Stimulated activated CD4-positive, alpha-beta T cell treated with anti-CD3 and anti-CD28 coated beads, Interleukin-2, amount 100 ng/mL, for 24 hours (primary cell): ENCODE measurements at regions not wholly inside any gene's neighbourhood (a gene's known extent, or its start where the extent isn't known, plus 50 kb on each side); places are given as distances from the start of the nearest gene placed in this dataset.

ENCODE experiments used
- DNase-seq, 2 donors: peaks; one replicate each; pipeline ENCODE4 v3.0.0-alpha.2; 2020

DNA sequence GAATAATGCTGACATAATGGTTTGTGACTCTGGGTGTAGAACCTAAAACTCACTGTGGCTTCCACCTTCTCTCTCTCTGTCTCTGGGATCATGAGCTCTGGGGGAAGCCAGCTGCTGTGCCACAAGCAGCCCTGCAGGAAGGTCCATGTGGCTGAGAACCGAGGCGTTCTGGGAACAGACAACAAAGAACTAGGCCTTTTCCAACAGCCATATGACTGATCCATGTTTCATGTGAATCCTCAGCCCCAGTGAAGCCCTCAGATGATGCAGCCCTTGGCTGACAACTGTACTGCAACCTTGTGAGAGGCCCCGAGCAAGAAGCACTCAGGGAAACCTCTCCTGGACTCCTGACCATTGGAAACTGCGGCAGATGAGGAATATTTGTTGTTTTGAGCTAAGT, 56.6 kb downstream of the HLA-G start:
- no peak for DNase-seq

DNA sequence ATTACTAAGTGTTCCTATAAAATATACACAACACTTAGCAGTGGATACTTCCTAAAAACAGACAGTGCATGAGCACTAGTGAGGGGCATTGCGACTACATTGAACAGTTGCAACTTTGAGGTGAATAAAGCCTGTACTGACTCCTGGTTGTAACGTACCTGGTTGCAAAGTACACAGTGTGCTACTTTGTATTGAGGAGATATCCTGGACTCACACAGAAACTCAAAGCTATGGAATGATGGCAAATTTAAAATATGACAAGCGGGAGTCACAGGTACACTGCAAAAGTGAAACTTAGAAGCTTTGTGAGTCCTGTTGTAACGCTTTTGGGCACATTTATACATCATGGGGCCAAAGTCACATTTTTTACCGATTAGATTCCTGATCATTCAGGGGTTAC, 55.6 kb upstream of the HLA-A start:
- DNase-seq: no peak

DNA sequence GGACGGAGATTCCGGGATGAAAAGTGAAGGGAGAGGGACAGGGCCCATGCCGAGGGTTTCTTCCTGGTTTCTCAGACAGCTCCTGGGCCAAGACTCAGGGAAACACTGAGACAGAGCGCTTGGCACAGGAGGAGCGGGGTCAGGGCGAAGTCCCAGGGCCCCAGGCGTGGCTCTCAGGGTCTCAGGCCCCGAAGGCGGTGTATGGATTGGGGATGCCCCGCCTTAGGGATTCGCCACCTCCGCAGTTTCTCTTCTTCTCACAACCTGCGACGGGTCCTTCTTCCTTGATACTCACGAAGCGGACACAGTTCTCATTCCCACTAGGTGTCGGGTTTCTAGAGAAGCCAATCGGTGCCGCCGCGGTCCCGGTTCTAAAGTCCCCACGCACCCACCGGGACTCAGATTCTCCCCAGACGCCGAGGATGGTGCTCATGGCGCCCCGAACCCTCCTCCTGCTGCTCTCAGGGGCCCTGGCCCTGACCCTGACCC, 55.0 kb upstream of the HLA-A start:
- peak; percentile 13 to 40 for DNase-seq

DNA sequence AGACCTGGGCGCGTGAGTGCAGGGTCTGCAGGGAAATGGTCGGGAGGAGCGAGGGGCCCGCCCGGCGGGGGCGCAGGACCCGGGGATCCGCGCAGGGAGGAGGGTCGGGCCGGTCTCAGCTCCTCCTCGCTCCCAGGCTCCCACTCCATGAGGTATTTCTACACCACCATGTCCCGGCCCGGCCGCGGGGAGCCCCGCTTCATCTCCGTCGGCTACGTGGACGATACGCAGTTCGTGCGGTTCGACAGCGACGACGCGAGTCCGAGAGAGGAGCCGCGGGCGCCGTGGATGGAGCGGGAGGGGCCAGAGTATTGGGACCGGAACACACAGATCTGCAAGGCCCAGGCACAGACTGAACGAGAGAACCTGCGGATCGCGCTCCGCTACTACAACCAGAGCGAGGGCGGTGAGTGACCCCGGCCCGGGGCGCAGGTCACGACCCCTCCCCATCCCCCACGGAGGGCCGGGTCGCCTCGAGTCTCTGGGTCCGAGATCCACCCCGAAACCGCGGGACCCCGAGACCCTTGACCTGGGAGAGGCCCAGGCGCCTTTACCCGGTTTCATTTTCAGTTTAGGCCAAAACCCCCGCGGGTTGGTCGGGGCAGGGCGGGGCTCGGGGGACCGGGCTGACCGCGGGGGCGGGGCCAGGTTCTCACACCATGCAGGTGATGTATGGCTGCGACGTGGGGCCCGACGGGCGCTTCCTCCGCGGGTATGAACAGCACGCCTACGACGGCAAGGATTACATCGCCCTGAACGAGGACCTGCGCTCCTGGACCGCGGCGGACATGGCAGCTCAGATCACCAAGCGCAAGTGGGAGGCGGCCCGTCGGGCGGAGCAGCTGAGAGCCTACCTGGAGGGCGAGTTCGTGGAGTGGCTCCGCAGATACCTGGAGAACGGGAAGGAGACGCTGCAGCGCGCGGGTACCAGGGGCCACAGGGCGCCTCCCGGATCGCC, 54.2 kb upstream of the HLA-A start:
- DNase-seq: peak; percentile 79 to 81
